Type B pancreatic cell (in vitro differentiated cells): ENCODE measurements at regions not wholly inside any gene's neighbourhood (a gene's known extent, or its start where the extent isn't known, plus 50 kb on each side); places are given as distances from the start of the nearest gene placed in this dataset.

Experiments
- DNase-seq: peaks from one replicate; pipeline ENCODE4 v3.0.0; 2021; ENCODE audit warnings: mixed read lengths; ENCODE audit not compliant: unreplicated experiment; ENCODE audit errors: extremely low spot score
- H3K27ac Mint-ChIP-seq: 2 replicates; pipeline ENCODE4 v1.8.0; 2021; ENCODE audit warnings: mild to moderate bottlenecking, mixed read lengths
- H3K27me3 Mint-ChIP-seq: 2 replicates; pipeline ENCODE4 v1.8.0; 2021; ENCODE audit warnings: mixed read lengths
- H3K36me3 Mint-ChIP-seq: 2 replicates; pipeline ENCODE4 v1.8.0; 2021; ENCODE audit warnings: mixed read lengths
- H3K4me1 Mint-ChIP-seq: one replicate; pipeline ENCODE4 v1.8.0; 2021; ENCODE audit warnings: mixed read lengths; ENCODE audit not compliant: unreplicated experiment
- H3K4me3 Mint-ChIP-seq: 2 replicates; pipeline ENCODE4 v1.8.0; 2021; ENCODE audit warnings: mild to moderate bottlenecking, mixed read lengths
- H3K9me3 Mint-ChIP-seq: 2 replicates; pipeline ENCODE4 v1.8.0; 2021; ENCODE audit warnings: mixed read lengths
- CTCF ChIP-seq: fragments of 200-600 bp; sonication (generic); conservative IDR thresholded peaks from 2 replicates; pipeline ENCODE4 v1.5.0; 2021; ENCODE audit warnings: antibody characterized with exemption, mild to moderate bottlenecking

GRCh38 chr4:92128676-92129075 is 175.1 kb upstream of the GRID2 start:
- no peaks in the 10 kb centered on the region for H3K36me3 Mint-ChIP-seq
- TF ChIP-seq CTCF: no peak
- DNase-seq: no peak
- H3K4me1 Mint-ChIP-seq: no peaks in the 10 kb centered on the region
- peaks cover 3% of the 10 kb centered on the region for H3K9me3 Mint-ChIP-seq
- no peaks in the 10 kb centered on the region for H3K27me3 Mint-ChIP-seq
- no peak overlapping the region for H3K27ac Mint-ChIP-seq
- no peak overlapping the region for H3K4me3 Mint-ChIP-seq

GRCh38 chr4:92129408-92129994 is 174.3 kb upstream of the GRID2 start:
- peaks cover 3% of the 10 kb centered on the region for H3K9me3 Mint-ChIP-seq
- no peak for TF ChIP-seq CTCF
- no peaks in the 10 kb centered on the region for H3K36me3 Mint-ChIP-seq
- no peak overlapping the region for H3K27ac Mint-ChIP-seq
- no peak for DNase-seq
- H3K4me3 Mint-ChIP-seq: no peak overlapping the region
- H3K4me1 Mint-ChIP-seq: no peaks in the 10 kb centered on the region
- no peaks in the 10 kb centered on the region for H3K27me3 Mint-ChIP-seq

- no peak overlapping the region for H3K27ac Mint-ChIP-seq
- H3K9me3 Mint-ChIP-seq: no peaks in the 10 kb centered on the region
- no peak for DNase-seq
- TF ChIP-seq CTCF: no peak
- no peaks in the 10 kb centered on the region for H3K36me3 Mint-ChIP-seq
- H3K4me1 Mint-ChIP-seq: no peaks in the 10 kb centered on the region
- no peak overlapping the region for H3K4me3 Mint-ChIP-seq
- H3K27me3 Mint-ChIP-seq: no peaks in the 10 kb centered on the region
Observed at GRCh38 chr4:92136434-92136833, 167.3 kb upstream of the GRID2 start.

GRCh38 chr4:92163348-92163747 is 140.4 kb upstream of the GRID2 start:
- Mint-ChIP-seq H3K27ac (no peak overlapping the region), H3K27me3 (no peaks in the 10 kb centered on the region), H3K4me1 (no peaks in the 10 kb centered on the region), H3K36me3 (no peaks in the 10 kb centered on the region), H3K9me3 (peaks cover 16% of the 10 kb centered on the region), H3K4me3 (no peak overlapping the region)
- no peak for DNase-seq
- TF ChIP-seq CTCF: peak; percentile 52

- Mint-ChIP-seq H3K27me3 (no peaks in the 10 kb centered on the region), H3K27ac (no peak overlapping the region), H3K36me3 (no peaks in the 10 kb centered on the region), H3K4me1 (no peaks in the 10 kb centered on the region), H3K9me3 (peaks cover 8% of the 10 kb centered on the region), H3K4me3 (no peak overlapping the region)
- no peak for DNase-seq
- TF ChIP-seq CTCF: no peak
Observed at GRCh38 chr4:92170340-92170739, 133.4 kb upstream of the GRID2 start.

- Mint-ChIP-seq H3K4me3 (no peak overlapping the region), H3K27me3 (no peaks in the 10 kb centered on the region), H3K4me1 (no peaks in the 10 kb centered on the region), H3K9me3 (peaks cover 3% of the 10 kb centered on the region), H3K27ac (no peak overlapping the region), H3K36me3 (no peaks in the 10 kb centered on the region)
- DNase-seq: no peak
- TF ChIP-seq CTCF: peak; percentile 18
Observed at GRCh38 chr4:92172203-92172602, 131.6 kb upstream of the GRID2 start.
